ENCODE measurements at regions not wholly inside any gene's neighbourhood (a gene's known extent, or its start where the extent isn't known, plus 50 kb on each side); places are given as distances from the start of the nearest gene placed in this dataset.

- peak in 1 of 2 donors; percentile 10 for TF ChIP-seq CTCF (conservative IDR thresholded peaks at IDR 0.05 in 1 of 2, IDR thresholded peaks at IDR 0.05 in 1 of 2; ENCODE audit: extremely low read depth in 1 of 2, insufficient read depth in 1 of 2, low read depth in 1 of 2, low read length in 2 of 2)
- no peak for TF ChIP-seq EZH2 (IDR thresholded peaks at IDR 0.05; ENCODE audit: borderline replicate concordance, low read length)
Observed at GRCh38 chr6:84581494-84582259, 182.7 kb downstream of the TBX18 start.

Measured in mammary epithelial cell (primary cell).